Esophagus muscularis mucosa (tissue), 4 donors: ENCODE measurements at regions not wholly inside any gene's neighbourhood (a gene's known extent, or its start where the extent isn't known, plus 50 kb on each side); places are given as distances from the start of the nearest gene placed in this dataset.
"Not testable (repeated sequence)": the region's sequence is repeated elsewhere in the genome, so short reads cannot be mapped to it uniquely, and the experiment has no call there.

ENCODE experiments used
- EP300 ChIP-seq: sonication (generic); formaldehyde crosslinking; IDR thresholded peaks from one replicate; pipeline ENCODE4 v1.6.1; 2017; ENCODE audit warnings: antibody characterized with exemption
- POLR2A ChIP-seq: fragments of 450-650 bp; IDR thresholded peaks from one replicate; pipeline ENCODE4 v1.6.1; 2017; ENCODE audit warnings: antibody characterized with exemption, moderate library complexity, mild to moderate bottlenecking, low read depth
- POLR2AphosphoS5 ChIP-seq, 2 donors: sonication (generic); formaldehyde crosslinking; IDR thresholded peaks; one replicate each; pipeline ENCODE4 v1.6.1; 2017; ENCODE audit warnings: antibody characterized with exemption in 2 of 2
- TF ChIP-seq, protein P1 (sequence below), 3 experiments: fragments of 200-600 bp in 2 of 3; fragments of 450-650 bp in 1 of 3; sonication (generic) in 2 of 3; IDR thresholded peaks; one replicate each; pipeline ENCODE4 v1.5.1; 2017 to 2019; ENCODE audit warnings: antibody characterized with exemption in 3 of 3, mild to moderate bottlenecking in 2 of 3, moderate library complexity in 1 of 3

DNA sequence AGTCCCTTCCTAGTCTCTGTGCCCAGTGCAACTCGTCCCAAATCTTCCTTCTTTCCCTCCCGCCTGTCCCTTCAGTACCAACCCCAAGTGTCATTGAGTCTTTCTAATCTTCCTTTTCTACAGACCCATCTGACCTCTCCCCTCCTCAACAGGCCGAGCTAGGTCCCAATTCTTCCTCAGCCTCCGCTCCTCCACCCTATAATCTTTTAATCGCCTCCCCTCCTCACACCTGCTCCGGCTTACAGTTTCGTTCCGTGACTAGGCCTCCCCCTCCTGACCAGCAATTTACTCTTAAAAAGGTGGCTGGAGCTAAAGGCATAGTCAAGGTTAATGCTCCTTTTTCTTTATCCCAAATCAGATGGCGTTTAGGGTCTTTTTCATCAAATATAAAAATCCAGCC is 123.1 kb upstream of the MAP2 start:
- TF ChIP-seq, protein P1, sequence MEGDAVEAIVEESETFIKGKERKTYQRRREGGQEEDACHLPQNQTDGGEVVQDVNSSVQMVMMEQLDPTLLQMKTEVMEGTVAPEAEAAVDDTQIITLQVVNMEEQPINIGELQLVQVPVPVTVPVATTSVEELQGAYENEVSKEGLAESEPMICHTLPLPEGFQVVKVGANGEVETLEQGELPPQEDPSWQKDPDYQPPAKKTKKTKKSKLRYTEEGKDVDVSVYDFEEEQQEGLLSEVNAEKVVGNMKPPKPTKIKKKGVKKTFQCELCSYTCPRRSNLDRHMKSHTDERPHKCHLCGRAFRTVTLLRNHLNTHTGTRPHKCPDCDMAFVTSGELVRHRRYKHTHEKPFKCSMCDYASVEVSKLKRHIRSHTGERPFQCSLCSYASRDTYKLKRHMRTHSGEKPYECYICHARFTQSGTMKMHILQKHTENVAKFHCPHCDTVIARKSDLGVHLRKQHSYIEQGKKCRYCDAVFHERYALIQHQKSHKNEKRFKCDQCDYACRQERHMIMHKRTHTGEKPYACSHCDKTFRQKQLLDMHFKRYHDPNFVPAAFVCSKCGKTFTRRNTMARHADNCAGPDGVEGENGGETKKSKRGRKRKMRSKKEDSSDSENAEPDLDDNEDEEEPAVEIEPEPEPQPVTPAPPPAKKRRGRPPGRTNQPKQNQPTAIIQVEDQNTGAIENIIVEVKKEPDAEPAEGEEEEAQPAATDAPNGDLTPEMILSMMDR (IDR thresholded peaks at IDR 0.05), result not testable (repeated sequence)
- TF ChIP-seq EP300; POLR2AphosphoS5 (IDR thresholded peaks at IDR 0.05); POLR2A: not testable (repeated sequence)
